ENCODE measurements at regions not wholly inside any gene's neighbourhood (a gene's known extent, or its start where the extent isn't known, plus 50 kb on each side); places are given as distances from the start of the nearest gene placed in this dataset.

DNA sequence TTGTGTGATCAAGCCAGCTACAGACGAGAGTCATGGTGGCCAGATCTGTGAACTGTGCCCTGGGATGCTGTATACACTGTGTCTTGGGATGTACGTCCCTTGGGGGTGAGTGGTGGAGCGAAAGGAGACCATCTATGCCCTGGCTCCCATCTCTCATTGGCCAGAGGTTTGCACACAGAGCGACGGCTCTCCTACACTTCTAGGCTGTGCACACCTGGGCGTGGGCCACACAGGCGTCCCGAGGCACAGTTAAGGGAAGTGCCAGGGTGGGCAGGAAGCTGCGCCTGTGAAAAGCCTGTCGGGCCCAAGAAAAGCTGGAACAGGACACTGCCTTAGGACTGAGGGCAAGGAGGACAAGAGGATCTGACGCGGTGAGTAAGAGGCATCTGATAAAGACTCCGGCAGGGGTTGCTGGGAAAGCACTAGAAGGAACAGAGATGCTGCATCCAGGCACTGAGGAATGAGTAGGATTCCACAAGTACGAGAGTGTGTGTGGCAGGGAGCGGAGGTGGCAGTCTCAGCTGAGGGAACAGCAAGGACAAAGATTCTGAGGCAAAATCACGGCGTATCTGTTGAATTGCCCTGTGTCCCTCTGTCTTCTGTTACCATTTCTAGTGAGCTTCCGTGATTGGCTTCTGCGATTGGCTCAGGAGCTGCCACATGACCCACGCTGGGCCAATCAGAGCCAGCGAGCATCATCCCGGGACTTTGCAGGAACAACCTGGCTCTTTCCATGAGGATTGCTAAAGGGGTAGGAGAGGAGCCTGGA, 67.9 kb upstream of the ZBTB40 start:
- Histone ChIP-seq H3K9ac (ENCODE audit: low read length) (no peak overlapping the region), H3K27me3 (ENCODE audit: insufficient read depth, low read length) (no peaks in the 10 kb centered on the region), H3K4me1 (ENCODE audit: insufficient read depth, low read length, severe bottlenecking) (no peaks in the 10 kb centered on the region), H3K9me2 (ENCODE audit: low read depth, low read length) (no peaks in the 10 kb centered on the region), H3K79me2 (ENCODE audit: insufficient read depth, low read length) (no peaks in the 10 kb centered on the region), H3K4me3 (ENCODE audit: low read depth, low read length, poor library complexity, severe bottlenecking) (no peak overlapping the region), H3K9me3 (ENCODE audit: low read length) (no peaks in the 10 kb centered on the region), H3K4me2 (ENCODE audit: low read length) (no peak overlapping the region), H4K20me1 (ENCODE audit: insufficient read depth, low read length) (no peaks in the 10 kb centered on the region), H2AFZ (ENCODE audit: low read length) (no peak overlapping the region), H3F3A (ENCODE audit: insufficient read depth, low read length) (no peaks in the 10 kb centered on the region), H3K27ac (ENCODE audit: low read depth, low read length, poor library complexity, severe bottlenecking) (no peak overlapping the region), H3K36me3 (ENCODE audit: insufficient read depth, low read length) (no peaks in the 10 kb centered on the region)
- TF ChIP-seq EZH2 (IDR thresholded peaks at IDR 0.05; ENCODE audit: borderline replicate concordance, low read length) (no peak), CTCF (IDR thresholded peaks at IDR 0.05; ENCODE audit: low read length) (no peak)

DNA sequence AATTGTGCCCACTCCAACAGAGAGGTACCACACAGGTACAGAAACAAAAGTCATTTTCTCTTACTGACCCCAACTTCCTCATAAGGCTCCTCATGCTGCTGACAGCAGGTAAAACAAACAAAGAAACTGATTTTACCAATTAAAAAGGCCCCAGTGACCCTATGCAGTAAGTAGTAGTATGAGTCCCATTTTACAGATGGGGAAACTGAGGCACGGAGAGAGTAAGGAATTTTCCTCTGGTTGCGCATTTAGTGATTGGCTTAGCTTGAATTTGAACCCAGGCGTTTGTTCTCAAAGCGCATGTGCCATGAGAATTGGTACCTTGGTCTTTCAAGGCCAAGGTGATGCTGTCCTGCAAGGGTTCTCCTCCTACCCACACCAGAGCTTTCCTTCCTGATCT, 66.1 kb upstream of the ZBTB40 start:
- H3K9me2 ChIP-seq (ENCODE audit: low read depth, low read length) = no peaks in the 10 kb centered on the region
- no peak overlapping the region for H3K27ac ChIP-seq (ENCODE audit: low read depth, low read length, poor library complexity, severe bottlenecking)
- H2AFZ ChIP-seq (ENCODE audit: low read length) = no peak overlapping the region
- TF ChIP-seq CTCF (IDR thresholded peaks at IDR 0.05; ENCODE audit: low read length) (no peak), EZH2 (IDR thresholded peaks at IDR 0.05; ENCODE audit: borderline replicate concordance, low read length) (no peak)
- H3K9ac ChIP-seq (ENCODE audit: low read length) = no peak overlapping the region
- no peaks in the 10 kb centered on the region for H3K36me3 ChIP-seq (ENCODE audit: insufficient read depth, low read length)
- H3K79me2 ChIP-seq (ENCODE audit: insufficient read depth, low read length) = no peaks in the 10 kb centered on the region
- no peaks in the 10 kb centered on the region for H4K20me1 ChIP-seq (ENCODE audit: insufficient read depth, low read length)
- H3K9me3 ChIP-seq (ENCODE audit: low read length) = no peaks in the 10 kb centered on the region
- H3K4me2 ChIP-seq (ENCODE audit: low read length) = no peak overlapping the region
- no peaks in the 10 kb centered on the region for H3K27me3 ChIP-seq (ENCODE audit: insufficient read depth, low read length)
- H3K4me3 ChIP-seq (ENCODE audit: low read depth, low read length, poor library complexity, severe bottlenecking) = no peak overlapping the region
- no peaks in the 10 kb centered on the region for H3K4me1 ChIP-seq (ENCODE audit: insufficient read depth, low read length, severe bottlenecking)
- H3F3A ChIP-seq (ENCODE audit: insufficient read depth, low read length) = no peaks in the 10 kb centered on the region

- Histone ChIP-seq H3K9me2 (ENCODE audit: low read depth, low read length) (no peaks in the 10 kb centered on the region), H3K27ac (ENCODE audit: low read depth, low read length, poor library complexity, severe bottlenecking) (no peak overlapping the region), H3K36me3 (ENCODE audit: insufficient read depth, low read length) (no peaks in the 10 kb centered on the region), H3K9ac (ENCODE audit: low read length) (no peak overlapping the region), H2AFZ (ENCODE audit: low read length) (no peak overlapping the region), H3F3A (ENCODE audit: insufficient read depth, low read length) (no peaks in the 10 kb centered on the region), H3K79me2 (ENCODE audit: insufficient read depth, low read length) (no peaks in the 10 kb centered on the region), H3K4me3 (ENCODE audit: low read depth, low read length, poor library complexity, severe bottlenecking) (no peak overlapping the region), H3K4me2 (ENCODE audit: low read length) (no peak overlapping the region), H3K9me3 (ENCODE audit: low read length) (no peaks in the 10 kb centered on the region), H3K4me1 (ENCODE audit: insufficient read depth, low read length, severe bottlenecking) (no peaks in the 10 kb centered on the region), H4K20me1 (ENCODE audit: insufficient read depth, low read length) (no peaks in the 10 kb centered on the region), H3K27me3 (ENCODE audit: insufficient read depth, low read length) (no peaks in the 10 kb centered on the region)
- TF ChIP-seq CTCF (IDR thresholded peaks at IDR 0.05; ENCODE audit: low read length) (no peak), EZH2 (IDR thresholded peaks at IDR 0.05; ENCODE audit: borderline replicate concordance, low read length) (no peak)
These were observed 64.9 kb upstream of the ZBTB40 start for GRCh38 chr1:22386774-22387173.

Measured in OCI-LY1 (cell line).